ENCODE measurements at regions not wholly inside any gene's neighbourhood (a gene's known extent, or its start where the extent isn't known, plus 50 kb on each side); places are given as distances from the start of the nearest gene placed in this dataset.

DNA sequence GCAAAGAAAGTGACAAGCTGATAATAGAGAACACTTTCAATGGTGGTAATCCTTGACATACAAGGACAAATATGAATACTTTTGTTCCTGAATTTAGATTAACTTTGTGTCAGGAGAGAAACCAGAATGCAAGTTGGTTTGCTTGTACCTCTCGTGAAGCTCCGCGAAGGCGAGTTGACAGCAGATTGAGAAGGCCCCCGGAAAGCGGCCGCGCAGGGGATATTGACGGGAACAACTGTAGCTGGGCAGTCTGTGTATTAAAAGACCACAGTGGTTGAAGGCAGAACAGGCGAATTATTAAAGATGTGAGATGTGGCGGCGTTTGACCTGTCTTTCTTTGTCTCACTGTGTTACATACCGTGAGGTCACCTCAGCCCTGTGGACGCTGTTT lies 175.8 kb upstream of the RALGAPA2 start:
- TF ChIP-seq, protein P1, sequence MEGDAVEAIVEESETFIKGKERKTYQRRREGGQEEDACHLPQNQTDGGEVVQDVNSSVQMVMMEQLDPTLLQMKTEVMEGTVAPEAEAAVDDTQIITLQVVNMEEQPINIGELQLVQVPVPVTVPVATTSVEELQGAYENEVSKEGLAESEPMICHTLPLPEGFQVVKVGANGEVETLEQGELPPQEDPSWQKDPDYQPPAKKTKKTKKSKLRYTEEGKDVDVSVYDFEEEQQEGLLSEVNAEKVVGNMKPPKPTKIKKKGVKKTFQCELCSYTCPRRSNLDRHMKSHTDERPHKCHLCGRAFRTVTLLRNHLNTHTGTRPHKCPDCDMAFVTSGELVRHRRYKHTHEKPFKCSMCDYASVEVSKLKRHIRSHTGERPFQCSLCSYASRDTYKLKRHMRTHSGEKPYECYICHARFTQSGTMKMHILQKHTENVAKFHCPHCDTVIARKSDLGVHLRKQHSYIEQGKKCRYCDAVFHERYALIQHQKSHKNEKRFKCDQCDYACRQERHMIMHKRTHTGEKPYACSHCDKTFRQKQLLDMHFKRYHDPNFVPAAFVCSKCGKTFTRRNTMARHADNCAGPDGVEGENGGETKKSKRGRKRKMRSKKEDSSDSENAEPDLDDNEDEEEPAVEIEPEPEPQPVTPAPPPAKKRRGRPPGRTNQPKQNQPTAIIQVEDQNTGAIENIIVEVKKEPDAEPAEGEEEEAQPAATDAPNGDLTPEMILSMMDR (IDR thresholded peaks at IDR 0.05), result no peak
- no peak for TF ChIP-seq POLR2A (IDR thresholded peaks at IDR 0.05)

Measured in adrenal gland (tissue), 5 donors.